ENCODE measurements at regions not wholly inside any gene's neighbourhood (a gene's known extent, or its start where the extent isn't known, plus 50 kb on each side); places are given as distances from the start of the nearest gene placed in this dataset.

DNA sequence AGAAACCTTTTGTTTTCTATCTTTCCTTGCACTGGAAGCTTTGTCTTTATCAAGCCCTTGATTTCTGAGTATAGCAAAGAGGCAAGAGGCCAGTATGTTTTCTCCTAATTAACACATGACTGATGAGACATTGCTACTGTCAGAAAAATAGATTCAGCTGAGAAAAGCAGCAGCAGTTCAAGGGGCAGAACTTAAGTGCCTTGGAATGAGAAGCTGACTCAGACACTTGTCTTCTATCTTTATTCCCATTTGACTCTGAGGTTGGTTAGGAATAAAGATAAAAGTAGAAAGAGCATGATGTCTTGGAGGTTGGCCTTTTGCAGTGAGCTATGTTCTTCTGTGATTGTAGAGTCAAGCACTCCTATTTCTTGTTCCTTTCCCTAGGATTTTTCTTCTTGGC is 79.1 kb upstream of the MAN1A1 start:
- Histone ChIP-seq H2BK12ac (ENCODE audit: low read depth, low read length) (no peak overlapping the region), H3K4ac (replicated peaks; ENCODE audit: insufficient read length, low read depth, low read length) (no peak overlapping the region), H3K9ac (replicated peaks in 1 of 4; ENCODE audit: extremely low read depth in 1 of 4, low read depth in 3 of 4, low read length in 3 of 4) (no peak overlapping the region), H4K20me1 (replicated peaks in 1 of 2; ENCODE audit: control insufficient read depth in 1 of 2, insufficient read depth in 2 of 2, low read length in 2 of 2) (no peaks in the 10 kb centered on the region), H2BK15ac (ENCODE audit: low read length) (no peak overlapping the region), H3K18ac (ENCODE audit: extremely low read depth, low read length) (no peak overlapping the region), H3K79me2 (ENCODE audit: control insufficient read depth in 1 of 2, insufficient read depth in 2 of 2, low read length in 2 of 2) (no peaks in the 10 kb centered on the region), H3K36me3 (ENCODE audit: control insufficient read depth in 2 of 4, insufficient read depth in 4 of 4, low read length in 3 of 4) (no peaks in the 10 kb centered on the region), H3K14ac (ENCODE audit: insufficient read length) (no peak overlapping the region), H3K4me1 (replicated peaks in 1 of 4; ENCODE audit: control insufficient read depth in 3 of 4, insufficient read depth in 4 of 4, low read length in 3 of 4) (no peaks in the 10 kb centered on the region; a peak in 2 of 7 replicates), H4K8ac (ENCODE audit: extremely low read depth, insufficient read depth, low read length) (no peak overlapping the region), H2BK120ac (replicated peaks; ENCODE audit: low read depth, low read length) (no peak overlapping the region), H3K79me1 (ENCODE audit: low read depth, low read length) (no peaks in the 10 kb centered on the region), H4K91ac (replicated peaks; ENCODE audit: insufficient read length, low read length) (no peak overlapping the region), H2AFZ (ENCODE audit: low read length) (no peak overlapping the region), H4K5ac (ENCODE audit: insufficient read length, low read depth, low read length) (no peak overlapping the region), H2BK20ac (ENCODE audit: low read length) (no peak overlapping the region), H3K4me3 (ENCODE audit: extremely low read depth in 1 of 4, insufficient read depth in 2 of 4, low read depth in 3 of 4, low read length in 4 of 4) (no peak overlapping the region), H3K9me3 (ENCODE audit: insufficient read depth in 2 of 2, low read depth in 1 of 2, low read length in 1 of 2) (no peaks in the 10 kb centered on the region), H3K4me2 (ENCODE audit: insufficient read depth in 1 of 2, low read depth in 2 of 2, low read length in 2 of 2) (no peak overlapping the region), H2BK5ac (ENCODE audit: low read depth, low read length) (no peak overlapping the region), H3K27me3 (replicated peaks in 1 of 4; ENCODE audit: control insufficient read depth in 3 of 4, extremely low read depth in 1 of 4, insufficient read depth in 3 of 4, low read length in 3 of 4) (no peaks in the 10 kb centered on the region), H3K23me2 (ENCODE audit: low read depth, low read length) (no peaks in the 10 kb centered on the region), H3K23ac (ENCODE audit: insufficient read length) (no peak overlapping the region), H3K56ac (replicated peaks; ENCODE audit: insufficient read length, low read depth, low read length) (no peak overlapping the region), H2AK5ac (ENCODE audit: low read depth, low read length) (no peak overlapping the region), H3K27ac (ENCODE audit: low read depth, low read length) (no peak overlapping the region)
- POLR2A ChIA-PET (ENCODE audit: partially characterized antibody) = no interaction called here
- TF ChIP-seq SP1 (IDR thresholded peaks at IDR 0.05; ENCODE audit: low read depth, low read length) (no peak), POLR2A (IDR thresholded peaks at IDR 0.05; ENCODE audit: control extremely low read depth in 1 of 2, low read depth in 2 of 2, low read length in 2 of 2) (no peak), RNF2 (IDR thresholded peaks at IDR 0.05; ENCODE audit: borderline replicate concordance, low read depth, low read length, missing control alignments, poor library complexity, severe bottlenecking) (no peak), POU5F1 (IDR thresholded peaks at IDR 0.05; ENCODE audit: low read depth, low read length) (no peak), YY1 (IDR thresholded peaks at IDR 0.05; ENCODE audit: low read depth, low read length) (no peak), NANOG (IDR thresholded peaks at IDR 0.05; ENCODE audit: insufficient read depth, low read depth, low read length, poor library complexity, severe bottlenecking) (no peak), EZH2 (IDR thresholded peaks at IDR 0.05; ENCODE audit: low read depth, low read length, severe bottlenecking) (no peak), SIX5 (IDR thresholded peaks at IDR 0.05; ENCODE audit: low read depth, low read length) (no peak), JUN (IDR thresholded peaks at IDR 0.05; ENCODE audit: low read depth, low read length) (no peak), CHD1 (IDR thresholded peaks at IDR 0.05; ENCODE audit: low read depth, low read length) (no peak), HDAC6 (IDR thresholded peaks at IDR 0.05; ENCODE audit: low read depth, low read length) (no peak)
- no peak for FAIRE-seq
- CTCF ChIA-PET (ENCODE audit: partially characterized antibody) = interaction anchor here (1.0 kb wide), 1 partner anchor 299 kb away, joined by 3 read pairs; no protein-coding TSS in a partner anchor
- DNase-seq (ENCODE audit: low read depth in 1 of 2, low spot score in 2 of 2) = no peak
